ENCODE measurements at regions not wholly inside any gene's neighbourhood (a gene's known extent, or its start where the extent isn't known, plus 50 kb on each side); places are given as distances from the start of the nearest gene placed in this dataset.

DNA sequence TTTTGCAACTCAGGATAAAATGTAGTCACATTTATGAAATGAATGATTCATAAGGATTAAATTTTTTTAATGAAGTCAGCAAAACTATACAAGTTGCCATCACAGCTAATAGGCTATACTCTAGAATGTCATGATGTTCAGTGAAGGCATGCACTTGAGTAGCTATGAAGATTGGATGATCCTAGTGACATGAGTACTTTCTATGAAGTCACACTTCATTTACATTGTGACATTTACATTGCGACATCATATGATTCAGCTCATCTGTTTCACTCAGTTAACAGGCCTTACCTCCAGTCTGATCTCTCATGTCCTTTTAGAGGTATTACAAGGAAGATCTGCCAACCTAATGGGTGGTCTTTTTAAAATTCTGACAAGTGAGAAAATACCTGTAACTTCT lies 82.7 kb upstream of the FGF13 start:
- ChIA-PET CTCF (no interaction called here), POLR2A (no interaction called here)
- TF ChIP-seq EZH2 (IDR thresholded peaks at IDR 0.05; ENCODE audit: borderline replicate concordance, insufficient read depth, low read depth, low read length, poor library complexity, severe bottlenecking) = no peak
- TF ChIP-seq, protein P1, sequence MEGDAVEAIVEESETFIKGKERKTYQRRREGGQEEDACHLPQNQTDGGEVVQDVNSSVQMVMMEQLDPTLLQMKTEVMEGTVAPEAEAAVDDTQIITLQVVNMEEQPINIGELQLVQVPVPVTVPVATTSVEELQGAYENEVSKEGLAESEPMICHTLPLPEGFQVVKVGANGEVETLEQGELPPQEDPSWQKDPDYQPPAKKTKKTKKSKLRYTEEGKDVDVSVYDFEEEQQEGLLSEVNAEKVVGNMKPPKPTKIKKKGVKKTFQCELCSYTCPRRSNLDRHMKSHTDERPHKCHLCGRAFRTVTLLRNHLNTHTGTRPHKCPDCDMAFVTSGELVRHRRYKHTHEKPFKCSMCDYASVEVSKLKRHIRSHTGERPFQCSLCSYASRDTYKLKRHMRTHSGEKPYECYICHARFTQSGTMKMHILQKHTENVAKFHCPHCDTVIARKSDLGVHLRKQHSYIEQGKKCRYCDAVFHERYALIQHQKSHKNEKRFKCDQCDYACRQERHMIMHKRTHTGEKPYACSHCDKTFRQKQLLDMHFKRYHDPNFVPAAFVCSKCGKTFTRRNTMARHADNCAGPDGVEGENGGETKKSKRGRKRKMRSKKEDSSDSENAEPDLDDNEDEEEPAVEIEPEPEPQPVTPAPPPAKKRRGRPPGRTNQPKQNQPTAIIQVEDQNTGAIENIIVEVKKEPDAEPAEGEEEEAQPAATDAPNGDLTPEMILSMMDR (IDR thresholded peaks at IDR 0.05) = no peak
- Histone ChIP-seq H4K20me1 (ENCODE audit: control insufficient read depth, insufficient read depth, low read length, poor library complexity, severe bottlenecking) (no peaks in the 10 kb centered on the region), H3K4me3 (ENCODE audit: control extremely low read depth in 1 of 5, extremely low read depth in 1 of 5, insufficient read depth in 1 of 5, low read depth in 2 of 5, low read length in 4 of 5) (no peak overlapping the region), H3K4me2 (replicated peaks; ENCODE audit: low read depth, low read length, poor library complexity, severe bottlenecking) (no peak overlapping the region), H3K9ac (ENCODE audit: low read length) (no peak overlapping the region), H3K27me3 (replicated peaks in 1 of 4; ENCODE audit: control extremely low read depth in 1 of 4, control insufficient read depth in 3 of 4, insufficient read depth in 4 of 4, low read length in 3 of 4) (no peaks in the 10 kb centered on the region), H2AFZ (ENCODE audit: insufficient read depth, low read depth, low read length, poor library complexity, severe bottlenecking) (no peak overlapping the region), H3K9me3 (ENCODE audit: control extremely low read depth in 1 of 3, control insufficient read depth in 2 of 3, insufficient read depth in 1 of 3, low read length in 2 of 3) (no peaks in the 10 kb centered on the region), H3K27ac (ENCODE audit: low read length in 2 of 2) (no peak overlapping the region), H3K79me2 (ENCODE audit: control insufficient read depth, insufficient read depth, low read length) (no peaks in the 10 kb centered on the region), H3K36me3 (replicated peaks in 1 of 2; ENCODE audit: control extremely low read depth in 1 of 2, control insufficient read depth in 1 of 2, extremely low read depth in 1 of 2, insufficient read depth in 2 of 2, low read length in 1 of 2) (no peaks in the 10 kb centered on the region), H3K4me1 (ENCODE audit: control insufficient read depth in 2 of 2, insufficient read depth in 2 of 2, low read length in 2 of 2) (no peaks in the 10 kb centered on the region)
- DNase-seq = no peak
- Mint-ChIP-seq H3K27ac (no peak overlapping the region), H3K27me3 (no peaks in the 10 kb centered on the region), H3K4me1 (no peaks in the 10 kb centered on the region), H3K9me3 (ENCODE audit: insufficient read depth) (no peaks in the 10 kb centered on the region), H3K4me3 (no peak overlapping the region)
- WGBS (ENCODE audit: insufficient coverage) = no CpG with 5 or more reads among the region's 1 CpG
- no peak for ATAC-seq (ENCODE audit: low read depth)
- intact Hi-C loops (cut with micrococcal nuclease) = no loop called here

DNA sequence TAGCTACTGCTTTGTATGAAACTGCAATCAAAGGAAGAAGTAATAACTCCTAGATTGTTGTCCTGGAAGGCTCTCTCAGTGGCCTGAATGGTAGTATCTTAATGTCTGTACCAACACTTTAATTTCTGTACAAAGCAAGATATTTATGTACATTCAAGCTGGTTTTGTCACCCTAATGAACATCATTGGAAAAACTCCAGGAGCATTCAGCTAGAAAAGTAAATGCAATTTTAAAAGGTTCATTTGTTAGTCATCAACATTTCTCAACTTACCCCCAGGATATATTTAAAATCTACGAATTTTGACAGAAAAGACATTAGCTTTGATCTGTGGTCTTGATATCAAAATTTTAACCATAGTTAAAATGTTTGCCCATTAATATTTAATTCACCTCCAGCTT lies 80.0 kb upstream of the FGF13 start:
- ATAC-seq (ENCODE audit: low read depth) = no peak
- intact Hi-C loops (cut with micrococcal nuclease) = no loop called here
- CTCF ChIA-PET = no interaction called here
- Histone ChIP-seq H3K4me2 (replicated peaks; ENCODE audit: low read depth, low read length, poor library complexity, severe bottlenecking) (no peak overlapping the region), H3K27me3 (replicated peaks in 1 of 4; ENCODE audit: control extremely low read depth in 1 of 4, control insufficient read depth in 3 of 4, insufficient read depth in 4 of 4, low read length in 3 of 4) (no peaks in the 10 kb centered on the region), H2AFZ (ENCODE audit: insufficient read depth, low read depth, low read length, poor library complexity, severe bottlenecking) (no peak overlapping the region), H4K20me1 (ENCODE audit: control insufficient read depth, insufficient read depth, low read length, poor library complexity, severe bottlenecking) (no peaks in the 10 kb centered on the region), H3K4me3 (ENCODE audit: control extremely low read depth in 1 of 5, extremely low read depth in 1 of 5, insufficient read depth in 1 of 5, low read depth in 2 of 5, low read length in 4 of 5) (no peak overlapping the region), H3K9me3 (ENCODE audit: control extremely low read depth in 1 of 3, control insufficient read depth in 2 of 3, insufficient read depth in 1 of 3, low read length in 2 of 3) (no peaks in the 10 kb centered on the region), H3K36me3 (replicated peaks in 1 of 2; ENCODE audit: control extremely low read depth in 1 of 2, control insufficient read depth in 1 of 2, extremely low read depth in 1 of 2, insufficient read depth in 2 of 2, low read length in 1 of 2) (no peaks in the 10 kb centered on the region), H3K9ac (ENCODE audit: low read length) (no peak overlapping the region), H3K27ac (ENCODE audit: low read length in 2 of 2) (no peak overlapping the region), H3K4me1 (ENCODE audit: control insufficient read depth in 2 of 2, insufficient read depth in 2 of 2, low read length in 2 of 2) (no peaks in the 10 kb centered on the region), H3K79me2 (ENCODE audit: control insufficient read depth, insufficient read depth, low read length) (no peaks in the 10 kb centered on the region)
- WGBS (ENCODE audit: insufficient coverage) = no CpG with 5 or more reads among the region's 1 CpG
- POLR2A ChIA-PET = no interaction called here
- no peak for TF ChIP-seq EZH2 (IDR thresholded peaks at IDR 0.05; ENCODE audit: borderline replicate concordance, insufficient read depth, low read depth, low read length, poor library complexity, severe bottlenecking)
- TF ChIP-seq, protein P1 (IDR thresholded peaks at IDR 0.05) = no peak
- no peak overlapping the region for H3K27ac Mint-ChIP-seq
- H3K4me1 Mint-ChIP-seq = no peaks in the 10 kb centered on the region
- no peak for DNase-seq
- no peak overlapping the region for H3K4me3 Mint-ChIP-seq
- no peaks in the 10 kb centered on the region for H3K27me3 Mint-ChIP-seq
- no peaks in the 10 kb centered on the region for H3K9me3 Mint-ChIP-seq (ENCODE audit: insufficient read depth)
